ENCODE measurements at regions not wholly inside any gene's neighbourhood (a gene's known extent, or its start where the extent isn't known, plus 50 kb on each side); places are given as distances from the start of the nearest gene placed in this dataset.

- no peaks in the 10 kb centered on the region; the same call in 1 of the 2 replicates for H3K23me2 ChIP-seq (ENCODE audit: low read depth, low read length)
- no peak overlapping the region for H2BK120ac ChIP-seq (replicated peaks; ENCODE audit: low read depth, low read length)
- H2BK12ac ChIP-seq (ENCODE audit: low read depth, low read length), result no peak overlapping the region
- no peak overlapping the region for H3K27ac ChIP-seq (ENCODE audit: low read depth, low read length)
- H2AFZ ChIP-seq (ENCODE audit: low read length), result no peak overlapping the region
- no peak overlapping the region for H3K9ac ChIP-seq (replicated peaks in 1 of 4; ENCODE audit: extremely low read depth in 1 of 4, low read depth in 3 of 4, low read length in 3 of 4)
- H4K8ac ChIP-seq (ENCODE audit: extremely low read depth, insufficient read depth, low read length), result no peak overlapping the region
- FAIRE-seq (no peak), DNase-seq (ENCODE audit: low read depth in 1 of 2, low spot score in 2 of 2) (no peak)
- H3K56ac ChIP-seq (replicated peaks; ENCODE audit: insufficient read length, low read depth, low read length), result no peak overlapping the region
- peaks cover 0 to 3% (median 0%) of the 10 kb centered on the region in 4 experiments; a peak in 1 of 7 replicates for H3K4me1 ChIP-seq (replicated peaks in 1 of 4; ENCODE audit: control insufficient read depth in 3 of 4, insufficient read depth in 4 of 4, low read length in 3 of 4)
- no peak overlapping the region for H4K5ac ChIP-seq (ENCODE audit: insufficient read length, low read depth, low read length)
- no peak overlapping the region for H3K23ac ChIP-seq (ENCODE audit: insufficient read length)
- no peaks in the 10 kb centered on the region for H3K36me3 ChIP-seq (ENCODE audit: control insufficient read depth in 2 of 4, insufficient read depth in 4 of 4, low read length in 3 of 4)
- H2BK5ac ChIP-seq (ENCODE audit: low read depth, low read length), result no peak overlapping the region
- 92 to 100% methylated on average over 2 to 3 of the region's 3 CpGs for WGBS, 2 experiments (ENCODE audit: extremely low coverage in 1 of 2, insufficient coverage in 1 of 2, insufficient read length in 1 of 2, insufficient replicate concordance in 2 of 2, low coverage in 1 of 2, low lambda C conversion rate in 2 of 2, missing lambda C conversion rate in 1 of 2)
- no peaks in the 10 kb centered on the region for H3K79me1 ChIP-seq (ENCODE audit: low read depth, low read length)
- no peak overlapping the region for H3K18ac ChIP-seq (ENCODE audit: extremely low read depth, low read length)
- no peaks in the 10 kb centered on the region for H4K20me1 ChIP-seq (replicated peaks in 1 of 2; ENCODE audit: control insufficient read depth in 1 of 2, insufficient read depth in 2 of 2, low read length in 2 of 2)
- ChIA-PET POLR2A (ENCODE audit: partially characterized antibody) (no interaction called here), CTCF (ENCODE audit: partially characterized antibody) (interaction anchor here (0.6 to 1.6 kb wide), 4 partner anchors 18 to 1337 kb away, joined by 3 to 5 read pairs (median 4); no protein-coding TSS in a partner anchor)
- H3K4me2 ChIP-seq (ENCODE audit: insufficient read depth in 1 of 2, low read depth in 2 of 2, low read length in 2 of 2), result no peak overlapping the region
- no peak overlapping the region for H3K4ac ChIP-seq (replicated peaks; ENCODE audit: insufficient read length, low read depth, low read length)
- no peaks in the 10 kb centered on the region for H3K9me3 ChIP-seq (ENCODE audit: insufficient read depth in 2 of 2, low read depth in 1 of 2, low read length in 1 of 2)
- H3K79me2 ChIP-seq (ENCODE audit: control insufficient read depth in 1 of 2, insufficient read depth in 2 of 2, low read length in 2 of 2), result no peaks in the 10 kb centered on the region
- H2AK5ac ChIP-seq (ENCODE audit: low read depth, low read length), result no peak overlapping the region
- H3K14ac ChIP-seq (ENCODE audit: insufficient read length), result no peak overlapping the region
- H2BK20ac ChIP-seq (ENCODE audit: low read length), result no peak overlapping the region
- no peak overlapping the region for H2BK15ac ChIP-seq (ENCODE audit: low read length)
- H3K27me3 ChIP-seq (replicated peaks in 1 of 4; ENCODE audit: control insufficient read depth in 3 of 4, extremely low read depth in 1 of 4, insufficient read depth in 3 of 4, low read length in 3 of 4), result no peaks in the 10 kb centered on the region
- no peak overlapping the region for H3K4me3 ChIP-seq (ENCODE audit: extremely low read depth in 1 of 4, insufficient read depth in 2 of 4, low read depth in 3 of 4, low read length in 4 of 4)
- H4K91ac ChIP-seq (replicated peaks; ENCODE audit: insufficient read length, low read length), result no peak overlapping the region
- no peak for TF ChIP-seq RAD21 (IDR thresholded peaks at IDR 0.05 in 1 of 2, conservative IDR thresholded peaks at IDR 0.05 in 1 of 2; ENCODE audit: low read depth in 2 of 2, low read length in 2 of 2)
- TF ChIP-seq SUZ12 (IDR thresholded peaks at IDR 0.05; ENCODE audit: low read length), result no peak
- TF ChIP-seq SAP30 (IDR thresholded peaks at IDR 0.05; ENCODE audit: insufficient read depth, insufficient replicate concordance, low read length), result no peak
- TF ChIP-seq, protein P1, sequence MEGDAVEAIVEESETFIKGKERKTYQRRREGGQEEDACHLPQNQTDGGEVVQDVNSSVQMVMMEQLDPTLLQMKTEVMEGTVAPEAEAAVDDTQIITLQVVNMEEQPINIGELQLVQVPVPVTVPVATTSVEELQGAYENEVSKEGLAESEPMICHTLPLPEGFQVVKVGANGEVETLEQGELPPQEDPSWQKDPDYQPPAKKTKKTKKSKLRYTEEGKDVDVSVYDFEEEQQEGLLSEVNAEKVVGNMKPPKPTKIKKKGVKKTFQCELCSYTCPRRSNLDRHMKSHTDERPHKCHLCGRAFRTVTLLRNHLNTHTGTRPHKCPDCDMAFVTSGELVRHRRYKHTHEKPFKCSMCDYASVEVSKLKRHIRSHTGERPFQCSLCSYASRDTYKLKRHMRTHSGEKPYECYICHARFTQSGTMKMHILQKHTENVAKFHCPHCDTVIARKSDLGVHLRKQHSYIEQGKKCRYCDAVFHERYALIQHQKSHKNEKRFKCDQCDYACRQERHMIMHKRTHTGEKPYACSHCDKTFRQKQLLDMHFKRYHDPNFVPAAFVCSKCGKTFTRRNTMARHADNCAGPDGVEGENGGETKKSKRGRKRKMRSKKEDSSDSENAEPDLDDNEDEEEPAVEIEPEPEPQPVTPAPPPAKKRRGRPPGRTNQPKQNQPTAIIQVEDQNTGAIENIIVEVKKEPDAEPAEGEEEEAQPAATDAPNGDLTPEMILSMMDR (IDR thresholded peaks at IDR 0.05; ENCODE audit: control extremely low read depth in 1 of 3, insufficient read depth in 1 of 3, low read depth in 1 of 3, low read length in 3 of 3), result no peak
- TF ChIP-seq TAF7 (optimal IDR thresholded peaks at IDR 0.05; ENCODE audit: borderline replicate concordance, low read depth, low read length), result no peak
- no peak for TF ChIP-seq EGR1 (IDR thresholded peaks at IDR 0.05; ENCODE audit: borderline replicate concordance, low read depth, low read length)
- no peak for TF ChIP-seq SP4 (IDR thresholded peaks at IDR 0.05; ENCODE audit: low read length)
- no peak for TF ChIP-seq TBP (IDR thresholded peaks at IDR 0.05; ENCODE audit: low read depth, low read length)
- TF ChIP-seq TEAD4 (IDR thresholded peaks at IDR 0.05; ENCODE audit: low read depth, low read length), result no peak
- no peak for TF ChIP-seq RFX5 (IDR thresholded peaks at IDR 0.05; ENCODE audit: borderline replicate concordance, low read depth, low read length)
- no peak for TF ChIP-seq EZH2 (IDR thresholded peaks at IDR 0.05; ENCODE audit: low read depth, low read length, severe bottlenecking)
- TF ChIP-seq GTF2F1 (IDR thresholded peaks at IDR 0.05; ENCODE audit: borderline replicate concordance, low read depth, low read length), result no peak
These were observed 1361.3 kb downstream of the ZPLD1 start for GRCh38 chr3:103796068-103796467.
